ENCODE measurements at regions not wholly inside any gene's neighbourhood (a gene's known extent, or its start where the extent isn't known, plus 50 kb on each side); places are given as distances from the start of the nearest gene placed in this dataset.
"Not testable (repeated sequence)": the region's sequence is repeated elsewhere in the genome, so short reads cannot be mapped to it uniquely, and the experiment has no call there.

DNA sequence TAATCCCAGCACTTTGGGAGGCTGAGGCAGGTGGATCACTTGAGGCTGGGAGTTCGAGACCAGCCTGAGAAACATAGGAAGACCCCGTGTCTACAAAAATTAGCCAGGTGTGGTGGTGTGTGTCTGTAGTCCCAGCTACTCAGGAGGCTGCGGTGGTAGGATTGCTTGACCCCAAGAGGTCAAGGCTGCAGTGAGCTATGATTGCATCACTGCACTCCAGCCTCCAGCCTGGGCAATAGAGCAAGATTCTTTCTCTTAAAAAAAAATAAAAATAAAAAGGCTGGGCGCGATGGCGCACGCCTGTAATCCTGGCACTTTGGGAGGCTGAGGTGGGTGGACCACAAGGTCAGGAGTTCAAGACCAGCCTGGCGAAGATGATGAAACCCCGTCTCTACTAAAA is 119.4 kb downstream of the NPTX2 start:
- not testable (repeated sequence) for H3K79me2 ChIP-seq (ENCODE audit: control insufficient read depth, insufficient read depth, low read length); H3K18ac ChIP-seq (ENCODE audit: low read length); H3K36me3 ChIP-seq (ENCODE audit: control insufficient read depth, insufficient read depth, low read length); H3K23ac ChIP-seq (ENCODE audit: low read length); DNase-seq; H3K79me1 ChIP-seq (ENCODE audit: low read length); H2AK5ac ChIP-seq (ENCODE audit: low read length); H2BK5ac ChIP-seq (ENCODE audit: low read length); H4K5ac ChIP-seq (ENCODE audit: low read length); H3K56ac ChIP-seq (ENCODE audit: low read length); H4K8ac ChIP-seq (ENCODE audit: low read depth, low read length); H2BK120ac ChIP-seq (ENCODE audit: low read depth, low read length); H3K4me2 ChIP-seq (ENCODE audit: low read length); H2BK15ac ChIP-seq (replicated peaks; ENCODE audit: low read depth); H3K4me3 ChIP-seq (ENCODE audit: low read length); H3K27ac ChIP-seq (ENCODE audit: low read depth, low read length); H3K4ac ChIP-seq (ENCODE audit: low read depth, low read length); H3K4me1 ChIP-seq (ENCODE audit: control insufficient read depth, low read depth, low read length); H3K9ac ChIP-seq (ENCODE audit: low read length); H3K27me3 ChIP-seq (ENCODE audit: insufficient read depth, low read length, poor library complexity)
- no CpG with 5 or more reads among the region's 9 CpGs for WGBS (ENCODE audit: extremely low coverage, insufficient coverage, low lambda C conversion rate)

DNA sequence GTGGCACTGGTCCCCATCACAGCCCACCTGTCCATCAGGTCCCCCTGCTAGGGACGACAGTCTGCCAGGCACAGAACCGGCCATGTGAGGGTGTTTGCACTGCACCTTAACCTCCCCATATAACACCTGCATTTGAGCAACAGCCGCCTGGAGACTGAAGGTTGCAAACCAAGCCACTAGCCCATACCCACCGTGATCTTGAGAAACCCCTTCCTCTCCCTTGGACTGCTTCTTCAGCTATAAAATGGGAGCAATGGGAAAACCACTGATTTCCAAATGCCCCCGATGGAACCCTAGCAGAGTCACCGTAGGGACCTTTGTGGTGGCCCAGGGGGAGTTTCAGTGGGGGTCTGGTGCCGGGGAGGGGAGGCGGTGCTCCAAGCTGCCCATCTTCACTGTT is 120.1 kb downstream of the NPTX2 start:
- H3K27ac ChIP-seq (ENCODE audit: low read depth, low read length) = no peak overlapping the region
- no peak overlapping the region for H3K56ac ChIP-seq (ENCODE audit: low read length)
- no peaks in the 10 kb centered on the region for H3K36me3 ChIP-seq (ENCODE audit: control insufficient read depth, insufficient read depth, low read length)
- no peak overlapping the region for H3K4me2 ChIP-seq (ENCODE audit: low read length)
- no peak overlapping the region for H2AK5ac ChIP-seq (ENCODE audit: low read length)
- no peak overlapping the region for H3K4ac ChIP-seq (ENCODE audit: low read depth, low read length)
- H2BK5ac ChIP-seq (ENCODE audit: low read length) = no peak overlapping the region
- H3K4me1 ChIP-seq (ENCODE audit: control insufficient read depth, low read depth, low read length) = no peaks in the 10 kb centered on the region
- H2BK15ac ChIP-seq (replicated peaks; ENCODE audit: low read depth) = no peak overlapping the region
- no peak overlapping the region for H4K8ac ChIP-seq (ENCODE audit: low read depth, low read length)
- WGBS (ENCODE audit: extremely low coverage, insufficient coverage, low lambda C conversion rate) = no CpG with 5 or more reads among the region's 8 CpGs
- H4K5ac ChIP-seq (ENCODE audit: low read length) = no peak overlapping the region
- H3K27me3 ChIP-seq (ENCODE audit: insufficient read depth, low read length, poor library complexity) = no peaks in the 10 kb centered on the region
- no peak overlapping the region for H3K23ac ChIP-seq (ENCODE audit: low read length)
- no peak overlapping the region for H3K9ac ChIP-seq (ENCODE audit: low read length)
- no peak overlapping the region for H3K4me3 ChIP-seq (ENCODE audit: low read length)
- no peak for DNase-seq
- no peaks in the 10 kb centered on the region for H3K79me1 ChIP-seq (ENCODE audit: low read length)
- no peaks in the 10 kb centered on the region for H3K79me2 ChIP-seq (ENCODE audit: control insufficient read depth, insufficient read depth, low read length)
- H3K18ac ChIP-seq (ENCODE audit: low read length) = no peak overlapping the region
- H2BK120ac ChIP-seq (ENCODE audit: low read depth, low read length) = no peak overlapping the region

DNA sequence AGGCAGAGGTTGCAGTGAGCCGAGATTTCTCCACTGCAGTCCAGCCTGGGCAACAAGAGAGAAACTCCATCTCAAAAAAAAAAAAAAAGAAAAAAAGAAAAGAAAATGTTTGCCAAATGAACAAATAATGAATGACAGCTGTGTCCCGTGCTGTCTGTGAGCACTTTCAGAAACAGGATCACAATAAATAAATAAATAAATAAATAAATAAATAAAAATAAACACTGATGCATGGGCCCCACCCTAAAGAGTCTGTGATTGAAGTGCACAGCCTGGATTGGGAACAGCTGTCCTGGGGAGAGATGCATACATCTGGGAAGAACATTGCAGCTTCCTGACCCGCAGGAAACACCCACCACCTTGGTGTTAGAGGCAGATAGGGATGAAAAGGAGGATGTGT is 123.6 kb downstream of the NPTX2 start:
- Histone ChIP-seq H2BK120ac (ENCODE audit: low read depth, low read length) (no peak overlapping the region), H2BK15ac (replicated peaks; ENCODE audit: low read depth) (no peak overlapping the region), H3K4me3 (ENCODE audit: low read length) (no peak overlapping the region), H4K8ac (ENCODE audit: low read depth, low read length) (no peak overlapping the region), H3K4me2 (ENCODE audit: low read length) (no peak overlapping the region), H3K79me1 (ENCODE audit: low read length) (no peaks in the 10 kb centered on the region), H3K9ac (ENCODE audit: low read length) (no peak overlapping the region), H3K56ac (ENCODE audit: low read length) (no peak overlapping the region), H2BK5ac (ENCODE audit: low read length) (no peak overlapping the region), H3K36me3 (ENCODE audit: control insufficient read depth, insufficient read depth, low read length) (no peaks in the 10 kb centered on the region), H3K18ac (ENCODE audit: low read length) (no peak overlapping the region), H3K4ac (ENCODE audit: low read depth, low read length) (no peak overlapping the region), H3K27ac (ENCODE audit: low read depth, low read length) (no peak overlapping the region), H3K23ac (ENCODE audit: low read length) (no peak overlapping the region), H3K27me3 (ENCODE audit: insufficient read depth, low read length, poor library complexity) (no peaks in the 10 kb centered on the region), H3K79me2 (ENCODE audit: control insufficient read depth, insufficient read depth, low read length) (no peaks in the 10 kb centered on the region), H2AK5ac (ENCODE audit: low read length) (no peak overlapping the region), H3K4me1 (ENCODE audit: control insufficient read depth, low read depth, low read length) (no peaks in the 10 kb centered on the region), H4K5ac (ENCODE audit: low read length) (no peak overlapping the region)
- no CpG with 5 or more reads among the region's 3 CpGs for WGBS (ENCODE audit: extremely low coverage, insufficient coverage, low lambda C conversion rate)
- DNase-seq = no peak

DNA sequence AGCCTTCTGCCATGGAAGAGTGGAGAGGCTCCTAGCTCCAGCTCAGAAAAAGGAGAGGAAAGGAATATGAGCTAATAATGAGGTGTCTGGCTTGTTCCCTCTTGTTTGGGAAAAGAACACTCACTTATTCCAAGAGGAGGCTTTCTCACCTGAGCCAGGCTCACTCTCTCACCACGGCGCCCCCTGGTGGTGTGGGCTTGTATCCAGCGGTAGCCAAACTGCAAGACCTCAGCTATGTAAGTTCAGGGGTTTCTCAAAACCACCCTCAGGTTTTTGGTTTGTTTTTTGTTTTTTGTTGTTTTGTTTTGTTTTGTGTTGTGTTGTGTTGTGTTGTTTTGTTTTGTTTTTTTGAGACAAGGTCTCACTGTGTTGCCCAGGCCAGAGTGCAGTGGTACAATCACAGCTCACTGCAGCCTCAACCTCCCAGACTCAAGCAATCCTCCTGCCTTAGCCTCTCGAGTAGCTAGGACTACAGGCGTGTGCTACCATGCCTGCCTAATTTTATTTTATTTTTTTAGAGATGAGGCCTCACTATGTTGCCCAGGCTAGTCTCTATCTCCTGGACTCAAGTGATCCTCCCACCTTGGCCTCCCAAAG is 124.0 kb downstream of the TMEM130 start:
- no peak overlapping the region for H2BK5ac ChIP-seq (ENCODE audit: low read length)
- H2AK5ac ChIP-seq (ENCODE audit: low read length) = no peak overlapping the region
- H3K56ac ChIP-seq (ENCODE audit: low read length) = no peak overlapping the region
- H3K4me3 ChIP-seq (ENCODE audit: low read length) = no peak overlapping the region
- H3K27me3 ChIP-seq (ENCODE audit: insufficient read depth, low read length, poor library complexity) = no peaks in the 10 kb centered on the region
- no peak overlapping the region for H3K9ac ChIP-seq (ENCODE audit: low read length)
- no peaks in the 10 kb centered on the region for H3K79me2 ChIP-seq (ENCODE audit: control insufficient read depth, insufficient read depth, low read length)
- no peak overlapping the region for H3K4ac ChIP-seq (ENCODE audit: low read depth, low read length)
- no peaks in the 10 kb centered on the region for H3K79me1 ChIP-seq (ENCODE audit: low read length)
- H3K36me3 ChIP-seq (ENCODE audit: control insufficient read depth, insufficient read depth, low read length) = no peaks in the 10 kb centered on the region
- H4K8ac ChIP-seq (ENCODE audit: low read depth, low read length) = no peak overlapping the region
- H2BK120ac ChIP-seq (ENCODE audit: low read depth, low read length) = no peak overlapping the region
- H3K18ac ChIP-seq (ENCODE audit: low read length) = no peak overlapping the region
- no CpG with 5 or more reads among the region's 5 CpGs for WGBS (ENCODE audit: extremely low coverage, insufficient coverage, low lambda C conversion rate)
- H2BK15ac ChIP-seq (replicated peaks; ENCODE audit: low read depth) = no peak overlapping the region
- H4K5ac ChIP-seq (ENCODE audit: low read length) = no peak overlapping the region
- no peaks in the 10 kb centered on the region for H3K4me1 ChIP-seq (ENCODE audit: control insufficient read depth, low read depth, low read length)
- H3K23ac ChIP-seq (ENCODE audit: low read length) = no peak overlapping the region
- no peak overlapping the region for H3K4me2 ChIP-seq (ENCODE audit: low read length)
- peak; percentile 77 for DNase-seq
- no peak overlapping the region for H3K27ac ChIP-seq (ENCODE audit: low read depth, low read length)

GRCh38 chr7:98748090-98748489 is 121.7 kb downstream of the TMEM130 start:
- DNase-seq = no peak
- no peaks in the 10 kb centered on the region for H3K79me1 ChIP-seq (ENCODE audit: low read length)
- WGBS (ENCODE audit: extremely low coverage, insufficient coverage, low lambda C conversion rate) = no CpG with 5 or more reads among the region's 1 CpG
- no peak overlapping the region for H3K56ac ChIP-seq (ENCODE audit: low read length)
- H3K27me3 ChIP-seq (ENCODE audit: insufficient read depth, low read length, poor library complexity) = no peaks in the 10 kb centered on the region
- H3K79me2 ChIP-seq (ENCODE audit: control insufficient read depth, insufficient read depth, low read length) = no peaks in the 10 kb centered on the region
- H3K4me3 ChIP-seq (ENCODE audit: low read length) = no peak overlapping the region
- H2AK5ac ChIP-seq (ENCODE audit: low read length) = no peak overlapping the region
- no peak overlapping the region for H3K9ac ChIP-seq (ENCODE audit: low read length)
- no peaks in the 10 kb centered on the region for H3K4me1 ChIP-seq (ENCODE audit: control insufficient read depth, low read depth, low read length)
- no peak overlapping the region for H3K18ac ChIP-seq (ENCODE audit: low read length)
- H4K8ac ChIP-seq (ENCODE audit: low read depth, low read length) = no peak overlapping the region
- H3K4ac ChIP-seq (ENCODE audit: low read depth, low read length) = no peak overlapping the region
- no peak overlapping the region for H3K27ac ChIP-seq (ENCODE audit: low read depth, low read length)
- no peaks in the 10 kb centered on the region for H3K36me3 ChIP-seq (ENCODE audit: control insufficient read depth, insufficient read depth, low read length)
- H2BK120ac ChIP-seq (ENCODE audit: low read depth, low read length) = no peak overlapping the region
- no peak overlapping the region for H2BK5ac ChIP-seq (ENCODE audit: low read length)
- H2BK15ac ChIP-seq (replicated peaks; ENCODE audit: low read depth) = no peak overlapping the region
- H3K4me2 ChIP-seq (ENCODE audit: low read length) = no peak overlapping the region
- H3K23ac ChIP-seq (ENCODE audit: low read length) = no peak overlapping the region
- H4K5ac ChIP-seq (ENCODE audit: low read length) = no peak overlapping the region

- no peak overlapping the region for H3K56ac ChIP-seq (ENCODE audit: low read length)
- no peak for DNase-seq
- no peak overlapping the region for H3K4me2 ChIP-seq (ENCODE audit: low read length)
- H3K23ac ChIP-seq (ENCODE audit: low read length) = no peak overlapping the region
- H3K79me2 ChIP-seq (ENCODE audit: control insufficient read depth, insufficient read depth, low read length) = no peaks in the 10 kb centered on the region
- WGBS (ENCODE audit: extremely low coverage, insufficient coverage, low lambda C conversion rate) = no CpG with 5 or more reads among the region's 7 CpGs
- no peak overlapping the region for H2BK120ac ChIP-seq (ENCODE audit: low read depth, low read length)
- H3K27ac ChIP-seq (ENCODE audit: low read depth, low read length) = no peak overlapping the region
- H3K27me3 ChIP-seq (ENCODE audit: insufficient read depth, low read length, poor library complexity) = no peaks in the 10 kb centered on the region
- no peak overlapping the region for H3K4ac ChIP-seq (ENCODE audit: low read depth, low read length)
- H2AK5ac ChIP-seq (ENCODE audit: low read length) = no peak overlapping the region
- H3K36me3 ChIP-seq (ENCODE audit: control insufficient read depth, insufficient read depth, low read length) = no peaks in the 10 kb centered on the region
- no peak overlapping the region for H3K18ac ChIP-seq (ENCODE audit: low read length)
- no peak overlapping the region for H4K5ac ChIP-seq (ENCODE audit: low read length)
- H3K4me3 ChIP-seq (ENCODE audit: low read length) = no peak overlapping the region
- no peaks in the 10 kb centered on the region for H3K4me1 ChIP-seq (ENCODE audit: control insufficient read depth, low read depth, low read length)
- H2BK15ac ChIP-seq (replicated peaks; ENCODE audit: low read depth) = no peak overlapping the region
- H3K79me1 ChIP-seq (ENCODE audit: low read length) = no peaks in the 10 kb centered on the region
- no peak overlapping the region for H4K8ac ChIP-seq (ENCODE audit: low read depth, low read length)
- no peak overlapping the region for H3K9ac ChIP-seq (ENCODE audit: low read length)
- H2BK5ac ChIP-seq (ENCODE audit: low read length) = no peak overlapping the region
These were observed 116.6 kb downstream of the TMEM130 start for GRCh38 chr7:98753176-98753575.
